Heart left ventricle (tissue), 13 donors: ENCODE measurements at regions not wholly inside any gene's neighbourhood (a gene's known extent, or its start where the extent isn't known, plus 50 kb on each side); places are given as distances from the start of the nearest gene placed in this dataset.

Source experiments
- CTCF ChIP-seq, 12 donors: fragments of 200-600 bp; sonication (generic) in 4 of 12; IDR thresholded peaks; one replicate each; pipeline versions ENCODE4 v1.5.0 to v1.8.0; 2018 to 2022; ENCODE audit warnings: antibody characterized with exemption in 12 of 12, mild to moderate bottlenecking in 5 of 12
- POLR2A ChIP-seq, 2 donors: fragments of 450-650 bp; IDR thresholded peaks; one replicate each; pipeline ENCODE4 v1.6.1; 2017; ENCODE audit warnings: antibody characterized with exemption in 2 of 2, mild to moderate bottlenecking in 2 of 2, moderate library complexity in 2 of 2
- donor health status: ischemic (EF 13 %, LVEDD 7.1; RV severe dilation, severe dysfunction).
- donor health status: DM: no; HTN: yes; CAD: no.
- donor health status: DM: no; HTN: no; CAD: no.
- donor health status: ischemic (EF 25% LVEDD 6.9; RV normal size, moderate dysfunction).
- donor health status: ischemic (EF 25% LVEDD 5.7; RV mildly dilated, moderate dysfunction).
- donor health status: ischemic (EF 35%, LVEDD 5.7; RV mildly dilated, moderate dysfunction).
- donor health status: nonischemic (EF 11% LVEDD 7.7; RV severe dilation, severe dysfunction).
- donor health status: DM: yes; HTN: yes; CAD: no.
- donor health status: PGD.
- donor health status: ischemic (EF 29% LVEDD 5.4; RV normal size, mild dysfunction).
- donor health status: nonischemic (EF 23%, LVEDD 6.1; RV moderate dilation, normal function).

- no peak for TF ChIP-seq CTCF (IDR thresholded peaks at IDR 0.05)
- no peak for TF ChIP-seq POLR2A (IDR thresholded peaks at IDR 0.05)
Measured at GRCh38 chr14:25197885-25198284, 147.9 kb upstream of the STXBP6 start.
